SHP77 treated with DMSO at 0.1 percent for 48 hours (cell line): ENCODE measurements at regions not wholly inside any gene's neighbourhood (a gene's known extent, or its start where the extent isn't known, plus 50 kb on each side); places are given as distances from the start of the nearest gene placed in this dataset.

Experiments used
- DNase-seq: peaks from one replicate; lab custom pipeline; 2025; lab: John Stamatoyannopoulos, UW

DNA sequence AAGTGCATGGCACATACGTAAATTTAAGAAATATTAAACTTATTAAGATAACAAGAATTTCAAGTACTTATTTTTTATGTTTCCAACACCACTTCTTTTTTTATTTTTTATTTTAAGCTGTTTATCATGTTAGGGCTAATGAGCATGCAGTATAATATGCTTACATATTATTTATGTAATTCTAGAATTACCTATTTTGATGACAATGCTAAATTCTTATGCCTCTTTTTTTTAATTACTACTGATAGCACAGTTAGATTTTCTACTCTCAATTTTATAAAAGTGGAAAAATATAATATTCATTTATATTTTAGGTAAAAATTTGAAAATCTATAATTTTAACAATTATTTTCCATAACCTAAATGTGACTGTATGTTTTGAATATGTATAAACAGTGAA, 713.0 kb downstream of the MRPL39 start:
- no peak for DNase-seq

DNA sequence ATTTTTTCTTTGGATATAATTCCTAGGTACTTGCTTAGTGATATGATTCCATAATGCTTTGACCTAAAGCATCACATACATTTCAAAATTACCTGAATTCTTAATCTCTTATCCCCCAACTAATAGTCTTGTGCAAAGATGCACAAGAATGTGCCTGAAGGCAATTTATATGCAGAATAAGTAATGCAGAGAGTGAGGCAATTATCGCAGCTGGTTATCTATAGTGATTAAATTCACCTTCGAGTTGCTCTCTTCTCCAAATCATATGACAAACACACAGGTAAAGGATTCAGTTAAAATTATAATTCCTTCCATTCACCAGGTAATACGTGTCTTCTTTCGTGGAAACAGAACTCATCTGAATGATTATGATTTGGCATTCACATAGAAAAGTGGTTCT, 717.3 kb downstream of the MRPL39 start:
- DNase-seq, result no peak

DNA sequence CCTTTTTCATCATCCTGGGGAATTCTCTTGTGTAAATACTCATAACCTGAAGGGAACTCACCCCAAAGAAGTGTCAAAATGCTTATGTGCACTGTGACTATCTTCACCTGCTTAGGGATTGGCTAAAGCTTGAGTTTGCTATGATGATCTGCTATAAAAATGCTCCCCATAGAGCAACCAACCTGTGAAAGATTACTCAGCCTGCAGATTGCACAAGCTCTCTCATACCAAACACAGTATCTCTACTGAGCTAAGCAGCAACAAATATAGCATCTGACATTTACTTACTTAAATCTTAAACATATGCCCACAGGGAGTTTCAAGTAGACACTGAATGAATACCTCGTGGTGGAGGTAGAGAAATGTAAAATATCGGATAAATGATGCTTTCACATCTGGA, 725.8 kb downstream of the MRPL39 start:
- no peak for DNase-seq

DNA sequence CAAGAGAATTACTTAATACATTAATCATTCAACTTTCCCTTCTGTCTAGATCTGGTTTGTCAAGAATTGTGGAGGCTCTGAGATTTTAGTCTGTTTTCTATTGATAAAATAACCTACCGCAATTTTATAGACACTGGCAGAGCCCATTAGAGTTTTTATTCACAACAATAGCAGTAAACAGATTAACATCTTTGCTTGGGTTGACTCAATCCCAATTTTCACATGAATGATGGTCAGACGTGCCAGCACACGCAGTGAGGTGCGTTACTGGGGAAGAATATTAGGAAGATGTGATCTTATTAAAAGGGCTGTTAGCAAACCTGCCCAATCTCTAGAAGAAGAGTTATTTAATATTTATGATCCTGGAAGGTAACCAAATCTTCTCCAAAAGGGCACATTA, 736.6 kb downstream of the MRPL39 start:
- no peak for DNase-seq

DNA sequence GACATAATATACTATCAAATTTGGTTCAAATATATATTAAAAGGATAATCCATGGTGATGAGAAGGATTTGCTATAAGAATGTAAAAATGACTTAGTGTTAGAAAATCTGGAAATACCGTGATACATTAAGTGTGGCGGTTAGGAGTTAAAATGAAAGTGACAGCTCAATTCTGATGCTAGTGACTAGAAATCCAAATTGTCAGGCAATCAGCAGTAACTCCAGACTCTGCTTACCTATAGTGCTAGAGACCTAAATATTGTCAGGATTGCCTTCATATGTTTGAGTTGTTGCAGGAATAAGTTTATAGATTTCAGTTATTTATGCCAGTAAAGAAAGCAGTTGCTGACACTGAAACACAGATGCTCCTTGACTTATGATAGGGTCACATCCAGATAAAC, 737.4 kb downstream of the MRPL39 start:
- no peak for DNase-seq

DNA sequence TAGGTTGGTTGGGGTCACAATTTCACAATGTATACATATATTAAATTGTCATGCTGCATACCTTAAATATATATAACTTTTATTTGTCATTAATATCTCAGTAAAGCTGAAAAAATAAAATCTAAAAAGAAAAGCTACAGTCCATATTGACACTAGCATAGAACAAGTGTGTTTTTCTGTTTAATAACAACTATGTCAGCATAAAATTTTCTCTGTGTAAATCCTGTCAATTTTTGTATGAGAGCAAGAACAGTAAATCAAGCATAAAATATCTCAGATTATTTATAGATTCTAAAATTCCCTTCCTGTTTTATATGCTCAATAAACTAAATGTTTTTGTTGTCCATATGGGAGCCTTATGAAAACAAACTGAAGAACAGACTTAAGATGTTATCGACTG, 739.2 kb downstream of the MRPL39 start:
- DNase-seq, result no peak

DNA sequence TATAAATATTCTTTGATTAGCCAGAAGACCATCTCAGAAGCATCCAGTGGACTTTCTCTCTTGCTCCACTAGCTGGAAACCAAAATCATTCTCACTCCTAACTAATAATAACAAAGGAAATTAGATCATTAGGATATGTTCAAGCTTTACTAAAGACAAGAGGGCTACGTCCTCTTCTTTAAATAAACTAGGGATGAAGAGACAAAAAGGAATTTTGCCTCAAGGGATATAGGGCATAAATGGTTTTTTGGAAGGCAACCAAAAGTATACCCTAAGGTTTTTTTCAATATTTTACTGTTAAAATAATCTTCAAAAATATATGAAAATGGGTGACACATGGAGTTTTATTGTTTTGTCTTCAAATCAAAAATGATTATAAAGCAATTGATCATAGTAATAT, 745.8 kb downstream of the MRPL39 start:
- no peak for DNase-seq

DNA sequence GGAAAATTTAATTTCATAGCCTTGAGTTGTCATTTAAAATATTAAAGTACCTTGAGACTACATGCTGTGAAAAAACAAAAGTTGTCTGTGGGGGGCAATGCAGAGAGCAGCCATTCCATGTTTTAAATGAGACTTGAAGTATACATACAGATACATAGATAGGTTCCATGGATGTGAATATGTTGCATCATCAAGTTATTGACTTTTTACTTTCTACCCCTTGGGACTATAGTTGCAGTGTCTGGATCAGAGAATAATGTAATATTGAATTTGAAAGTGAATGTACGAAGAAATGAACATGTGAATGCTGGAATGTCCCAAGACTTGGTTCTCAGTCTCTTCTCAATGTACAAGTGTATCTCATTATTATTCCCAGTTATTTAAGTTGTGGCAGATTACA, 751.0 kb downstream of the MRPL39 start:
- no peak for DNase-seq

DNA sequence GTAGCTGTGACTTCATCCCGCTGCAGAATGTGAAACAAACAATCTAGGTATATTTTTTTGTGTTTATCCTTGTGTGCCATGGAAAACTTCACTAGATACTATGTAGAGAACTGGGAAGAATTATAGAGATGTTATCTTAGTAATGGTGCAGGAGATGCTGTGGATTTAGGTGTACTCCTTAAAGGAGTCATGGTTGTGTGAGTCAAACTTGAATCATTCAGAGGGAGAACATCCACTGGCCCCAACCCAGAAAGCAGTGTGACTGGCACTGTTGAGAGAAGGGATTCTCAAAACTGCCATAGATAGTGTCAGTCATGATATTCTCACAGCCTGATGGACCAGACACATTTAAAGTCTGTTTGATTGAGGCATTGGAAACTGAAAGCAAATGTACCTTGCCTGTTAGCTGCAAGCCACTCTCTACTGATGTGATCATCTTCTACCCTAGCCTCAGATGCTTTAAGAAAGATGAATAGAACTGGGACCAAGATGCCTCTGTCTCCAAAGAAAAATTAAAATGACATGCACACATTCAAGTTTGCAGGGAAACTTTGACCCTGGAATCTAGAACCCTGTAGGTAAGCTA, 754.6 kb downstream of the MRPL39 start:
- no peak for DNase-seq

DNA sequence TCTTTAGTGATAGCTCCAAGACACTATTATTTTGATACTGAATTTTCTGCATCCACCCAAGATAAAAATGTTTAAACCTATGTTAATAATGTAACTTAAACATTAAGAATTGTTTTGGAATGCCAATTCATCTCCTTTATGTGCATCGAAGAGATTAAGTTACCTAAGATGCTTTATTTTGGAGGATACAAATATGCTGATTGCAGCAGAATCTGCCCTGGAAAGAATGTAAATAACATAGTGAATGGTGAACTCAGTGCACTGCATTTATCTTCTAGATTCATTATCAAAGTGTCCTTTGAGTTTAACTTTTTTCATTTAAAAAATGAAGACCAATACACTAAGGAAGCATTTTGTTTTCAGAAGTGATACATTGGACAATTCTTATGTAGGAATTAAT, 757.2 kb downstream of the MRPL39 start:
- DNase-seq, result no peak

DNA sequence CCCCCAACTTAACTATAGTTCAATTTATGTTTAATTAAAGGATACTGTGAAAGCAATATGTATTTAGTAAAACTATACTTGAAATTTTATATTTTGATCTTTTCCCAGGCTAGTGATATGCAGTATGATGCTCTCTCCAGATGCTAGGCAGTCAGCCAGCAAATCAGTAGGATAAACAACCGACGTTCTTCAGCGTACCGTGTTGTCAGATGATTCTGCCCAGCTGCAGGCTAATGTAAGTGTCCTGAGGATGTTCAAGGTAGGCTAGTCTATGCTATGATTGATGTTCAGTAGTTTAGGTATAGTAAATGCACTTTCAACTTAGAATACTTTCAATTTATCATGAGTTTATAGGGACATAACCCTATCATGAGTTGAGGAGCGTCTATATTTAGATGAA, 762.6 kb downstream of the MRPL39 start:
- DNase-seq, result no peak

DNA sequence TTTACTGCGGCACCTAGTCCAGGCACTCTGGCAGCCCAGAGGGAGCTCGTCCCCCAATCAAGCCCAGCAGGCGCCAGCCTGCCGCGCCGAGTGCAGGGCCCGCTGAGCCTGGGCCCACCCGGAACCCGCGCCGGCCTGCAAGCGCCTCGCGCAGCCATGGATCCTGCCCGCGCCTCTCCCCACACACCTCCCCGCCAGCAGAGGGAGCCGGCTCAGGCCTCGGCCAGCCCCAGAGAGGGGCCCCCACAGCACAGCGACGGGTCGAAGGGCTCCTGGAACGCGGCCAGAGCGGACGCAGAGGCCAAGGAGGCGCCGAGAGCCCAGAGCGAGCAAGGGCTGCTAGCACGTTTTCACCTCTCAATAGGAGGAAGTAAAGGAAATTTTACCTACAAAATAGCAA, 767.0 kb downstream of the MRPL39 start:
- DNase-seq, result no peak

DNA sequence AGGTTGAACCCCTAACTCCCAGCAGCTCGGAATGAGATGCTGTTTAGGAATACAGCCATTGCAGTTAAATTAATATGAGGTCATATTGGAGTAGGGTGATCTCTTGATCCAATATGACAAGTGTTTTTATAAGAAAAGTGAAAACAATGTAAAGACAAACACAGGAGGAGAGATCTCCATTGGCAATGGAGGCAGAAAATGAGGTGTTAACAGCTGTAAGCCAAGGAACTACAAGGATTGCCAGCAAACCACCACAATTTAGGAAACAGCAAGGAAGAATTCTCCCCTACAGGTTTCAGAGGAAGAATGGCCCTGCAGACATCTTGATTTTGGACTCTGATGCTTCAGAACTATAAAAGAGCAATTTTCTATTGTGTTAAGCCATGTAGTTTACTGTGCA, 774.3 kb downstream of the MRPL39 start:
- no peak for DNase-seq

DNA sequence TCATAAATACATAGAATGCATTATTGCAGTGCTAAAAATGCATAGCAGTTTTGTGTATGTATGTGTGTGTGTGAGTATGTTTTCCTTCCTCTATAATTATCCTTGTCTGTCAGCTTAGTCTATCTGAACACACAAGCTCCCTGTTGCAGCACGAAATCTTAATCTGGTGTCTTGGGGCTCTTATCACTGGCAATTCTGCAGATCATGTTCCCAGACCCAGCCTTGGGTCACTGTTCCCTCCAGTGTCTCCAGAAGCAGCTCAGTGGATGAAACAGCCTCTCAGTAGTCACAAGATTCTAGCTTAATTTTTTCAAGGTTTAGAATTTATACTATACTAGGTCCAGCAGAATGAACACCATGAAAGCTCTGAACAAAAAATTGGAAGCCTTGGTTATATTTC, 777.9 kb downstream of the MRPL39 start:
- DNase-seq, result no peak

DNA sequence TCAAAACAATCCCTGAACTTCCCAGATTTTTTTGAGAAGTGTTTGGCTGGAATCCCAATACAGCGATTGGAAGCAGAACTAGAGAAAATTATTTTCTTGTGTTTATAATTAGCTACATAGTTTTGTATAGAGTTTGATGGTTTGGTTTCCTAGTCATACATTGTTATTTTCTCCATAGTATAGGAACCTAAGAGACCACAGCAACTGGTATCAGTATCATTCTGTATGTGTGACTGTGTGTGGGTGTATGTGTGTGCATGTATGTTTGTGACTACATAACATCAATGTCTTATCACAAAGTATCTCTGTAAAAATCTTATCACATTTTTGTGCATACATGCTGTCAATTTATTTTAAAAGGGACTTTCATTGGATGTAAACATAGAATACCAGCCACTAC, 780.5 kb downstream of the MRPL39 start:
- DNase-seq, result no peak

DNA sequence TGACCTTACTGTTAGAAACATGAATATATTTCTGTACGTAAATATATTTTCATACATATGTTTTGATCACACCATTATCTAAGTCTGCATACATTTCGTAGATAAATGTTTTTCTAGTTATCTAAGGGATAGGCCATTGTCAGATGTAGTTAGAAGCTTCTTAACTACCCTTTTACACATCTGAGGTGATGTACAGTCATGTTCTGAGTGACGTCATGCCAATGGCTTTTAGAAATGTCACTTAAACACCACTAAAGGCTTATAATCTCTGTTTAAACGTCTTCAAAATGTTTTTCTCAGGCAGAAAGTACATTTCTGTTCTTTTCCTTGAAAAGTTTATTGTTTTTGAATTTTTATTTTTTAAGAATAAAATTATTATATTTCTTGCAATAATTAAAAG, 781.9 kb downstream of the MRPL39 start:
- no peak for DNase-seq

DNA sequence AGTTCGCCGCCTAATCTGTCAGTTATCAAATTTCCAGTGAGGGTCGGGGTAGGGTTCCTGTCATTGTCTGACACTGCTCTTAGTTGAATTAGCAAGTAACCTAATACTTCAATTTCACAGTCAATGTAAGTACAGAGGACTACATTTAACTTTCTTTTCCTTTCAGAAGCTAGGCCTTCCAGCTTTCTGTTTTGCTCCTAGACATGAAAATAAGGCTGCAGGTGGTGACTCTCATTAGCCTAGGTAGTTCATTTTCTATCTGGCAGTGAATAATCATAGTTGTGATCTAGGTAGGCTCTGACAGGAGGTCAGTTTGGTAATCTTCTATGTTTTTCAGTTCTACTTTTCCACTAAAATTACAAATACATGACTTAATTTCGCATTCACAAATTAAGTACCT, 783.1 kb downstream of the MRPL39 start:
- DNase-seq, result no peak

DNA sequence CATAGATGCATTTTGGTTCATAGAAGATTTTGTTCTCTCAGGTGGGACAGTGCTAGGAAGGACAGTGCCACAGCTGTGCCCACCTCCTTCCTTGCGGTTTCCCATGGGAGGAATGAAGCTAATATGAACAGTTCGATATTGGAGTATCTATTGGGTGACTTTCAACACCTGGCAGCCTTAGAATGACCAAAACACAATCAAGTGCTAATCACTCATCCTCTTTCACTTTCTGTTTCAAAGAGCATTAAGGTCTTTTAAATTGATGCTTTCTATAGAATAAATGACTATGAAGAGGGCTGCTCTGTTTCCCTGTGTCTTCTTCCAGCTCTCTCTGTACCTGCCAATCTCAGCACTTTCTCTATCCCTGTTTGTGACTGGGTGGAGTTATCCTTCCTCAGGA, 784.0 kb downstream of the MRPL39 start:
- no peak for DNase-seq

DNA sequence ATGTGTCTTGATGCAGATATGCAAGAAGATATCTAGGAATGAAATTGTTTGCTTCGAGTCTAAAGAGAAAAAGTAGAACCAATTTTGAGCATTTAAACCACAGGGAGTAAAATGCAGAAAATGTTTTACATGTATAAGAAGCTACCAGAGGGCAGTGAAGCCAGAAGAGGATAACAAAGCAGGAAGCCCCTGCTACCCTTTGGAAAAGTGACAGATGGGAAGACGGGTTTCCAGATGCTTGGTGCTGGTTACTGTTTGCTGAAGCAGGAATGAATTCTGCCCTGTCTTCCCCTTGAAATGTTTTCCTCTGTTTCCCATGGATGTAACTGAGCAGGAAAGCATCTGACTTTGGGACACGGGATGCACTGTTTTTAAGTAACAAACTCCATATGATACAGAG, 822.2 kb downstream of the MRPL39 start:
- no peak for DNase-seq

DNA sequence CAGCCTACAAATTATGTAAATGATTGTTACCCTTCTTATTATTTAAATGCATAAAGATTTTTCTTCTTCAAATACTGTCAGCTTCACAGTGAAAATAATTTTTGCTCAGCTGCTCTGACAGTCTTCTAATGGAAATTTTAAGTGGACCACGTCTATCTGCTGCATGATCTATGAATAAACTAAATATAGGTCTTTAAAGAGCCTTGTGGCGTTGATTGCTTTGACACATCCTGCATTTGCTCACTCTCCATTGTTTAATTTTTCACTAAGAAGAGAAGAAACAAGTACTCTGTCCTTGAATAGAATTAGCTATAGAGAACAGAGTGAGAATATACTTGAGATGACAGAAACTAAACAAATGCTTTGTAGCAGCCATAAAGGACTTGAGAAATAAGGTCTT, 826.1 kb downstream of the MRPL39 start:
- no peak for DNase-seq

DNA sequence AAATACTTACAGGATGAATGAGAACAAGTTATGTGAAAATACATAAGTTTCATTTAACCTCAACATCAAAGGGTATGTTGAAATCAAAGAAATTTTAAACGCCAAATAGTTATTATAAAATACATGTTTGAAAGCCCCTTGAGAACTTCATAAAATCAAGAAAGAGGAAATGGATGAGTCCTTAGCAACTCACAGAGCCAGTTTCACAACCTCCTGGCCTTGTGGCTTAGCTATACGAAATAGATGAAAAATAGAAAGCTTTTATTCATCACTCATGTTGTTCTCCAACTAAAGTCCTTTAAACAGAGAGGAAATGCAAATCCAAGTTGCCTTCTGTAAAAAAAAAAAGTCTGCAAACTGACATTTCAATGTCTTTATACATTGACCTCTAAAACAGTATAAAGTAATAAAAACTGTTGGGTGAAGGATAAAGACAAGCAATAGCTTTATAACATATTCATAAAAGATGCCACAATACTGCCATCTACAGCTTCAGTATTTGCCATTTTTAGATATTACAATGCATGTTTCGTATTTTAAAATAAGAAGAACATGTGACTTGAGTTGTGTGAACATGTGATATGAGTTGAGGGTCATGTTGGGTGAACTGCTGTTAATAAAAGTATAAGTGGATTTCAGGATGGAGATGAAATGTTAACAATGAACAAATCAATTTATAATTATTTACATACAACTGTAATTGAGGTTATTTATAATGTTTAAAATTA, 847.8 kb downstream of the MRPL39 start:
- no peak for DNase-seq

DNA sequence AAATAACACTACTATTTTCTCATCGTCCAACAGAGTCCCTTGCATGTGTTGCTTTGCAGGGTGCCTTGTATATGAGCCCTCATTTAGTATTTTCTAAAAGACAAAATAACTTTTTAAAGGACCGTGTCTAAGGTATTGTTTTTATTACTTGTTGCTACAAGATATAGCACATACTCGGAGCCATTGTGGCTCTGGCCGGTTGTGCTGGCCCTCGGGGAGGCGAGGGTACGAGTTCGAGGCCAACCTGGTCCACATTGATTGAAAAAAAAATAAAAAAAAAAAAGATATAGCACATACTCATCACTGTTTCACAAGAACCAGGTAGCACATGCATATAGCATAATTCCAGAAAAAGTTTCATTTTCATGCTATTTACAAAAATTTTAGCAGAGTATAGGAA, 869.2 kb downstream of the MRPL39 start:
- no peak for DNase-seq

DNA sequence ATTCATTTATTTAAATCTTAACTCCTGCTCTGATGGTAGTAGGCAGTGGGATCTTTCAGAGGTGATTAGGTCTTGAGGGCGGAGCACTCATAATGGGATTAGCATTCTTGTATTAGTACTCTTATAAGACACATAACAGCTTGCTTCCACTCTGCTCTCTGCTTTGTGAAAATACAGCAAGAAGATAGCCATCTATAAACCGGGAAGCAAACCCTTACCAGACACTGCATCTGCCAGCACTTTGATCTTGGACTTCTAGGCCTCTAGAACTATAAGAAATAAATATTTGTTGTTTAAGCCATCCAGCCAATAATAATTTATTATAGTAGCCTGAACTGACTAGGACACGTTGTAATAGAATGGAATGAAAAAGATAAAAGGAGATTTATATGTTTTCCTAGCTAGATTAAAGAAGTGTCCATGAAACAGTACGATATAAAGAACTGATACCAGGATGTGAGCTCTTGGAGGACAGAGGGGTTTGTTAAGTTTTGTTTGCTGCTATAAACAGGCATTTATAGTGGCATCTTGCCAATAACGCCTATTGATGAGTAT, 869.9 kb downstream of the MRPL39 start:
- no peak for DNase-seq

DNA sequence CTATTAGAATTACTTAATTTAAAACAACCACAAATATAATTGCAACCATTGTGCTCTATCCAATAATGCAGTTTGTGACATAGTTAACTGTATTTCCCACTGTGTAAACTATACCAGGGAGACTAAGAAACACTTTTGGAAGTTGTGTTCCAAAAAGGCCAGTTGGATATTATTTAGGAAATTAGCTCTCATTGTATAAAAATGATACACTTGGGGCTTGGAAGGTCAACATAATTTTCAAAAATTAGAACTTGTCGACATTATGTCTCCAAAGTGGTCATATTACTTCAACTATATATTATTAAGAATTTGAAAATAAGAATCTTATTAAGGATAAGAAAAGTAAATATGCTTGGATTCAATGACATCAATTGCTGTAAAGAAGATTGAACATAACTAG, 876.6 kb downstream of the MRPL39 start:
- no peak for DNase-seq
